GM18502 (cell line): ENCODE measurements at regions not wholly inside any gene's neighbourhood (a gene's known extent, or its start where the extent isn't known, plus 50 kb on each side); places are given as distances from the start of the nearest gene placed in this dataset.

ENCODE experiments used
- ATAC-seq: cut with Tn5 transposase; IDR thresholded peaks from one replicate; pipeline ENCODE4 v1.9.1; 2021; ENCODE audit warnings: mild to moderate bottlenecking; ENCODE audit not compliant: unreplicated experiment, poor library complexity

DNA sequence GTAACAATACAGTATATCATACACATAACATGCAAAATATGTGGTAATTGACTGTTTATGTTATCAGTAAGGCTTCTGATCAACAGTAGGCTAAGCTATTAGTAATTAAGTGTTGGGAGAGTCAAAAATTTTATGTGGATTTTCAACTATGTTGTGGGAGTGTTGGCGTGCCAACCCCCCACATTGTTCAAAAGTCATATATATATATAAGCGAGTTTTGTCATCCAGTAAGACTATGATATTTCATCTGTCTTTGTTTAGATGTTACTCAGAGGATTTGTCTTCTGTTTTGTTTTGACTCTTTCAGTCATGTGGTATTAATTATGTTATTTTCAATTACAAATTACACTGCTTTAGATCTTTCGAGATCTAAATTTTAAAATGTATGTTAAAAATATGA lies 51.0 kb upstream of the RAP2B start:
- no peak for ATAC-seq
